SJSA1 (cell line): ENCODE measurements at regions not wholly inside any gene's neighbourhood (a gene's known extent, or its start where the extent isn't known, plus 50 kb on each side); places are given as distances from the start of the nearest gene placed in this dataset.
"Not testable (repeated sequence)": the region's sequence is repeated elsewhere in the genome, so short reads cannot be mapped to it uniquely, and the experiment has no call there.

Experiments
- DNase-seq, 2 experiments: peaks; one replicate each; pipeline ENCODE4 v3.0.0-alpha.2; 2015 to 2020; ENCODE audit warnings: low spot score in 2 of 2, low read depth in 1 of 2
- H3K27ac ChIP-seq: fragments of 250-450 bp; sonication (Bioruptor Pico); 2 replicates; pipeline ENCODE4 v1.5.1; 2020; ENCODE audit warnings: mild to moderate bottlenecking, moderate library complexity
- H3K27me3 ChIP-seq: fragments of 250-450 bp; sonication (Bioruptor Pico); replicated peaks from 2 replicates; pipeline ENCODE4 v1.5.1; 2020; ENCODE audit warnings: mild to moderate bottlenecking, moderate library complexity
- H3K36me3 ChIP-seq: fragments of 250-450 bp; sonication (Bioruptor Pico); 2 replicates; pipeline ENCODE4 v1.5.1; 2020; ENCODE audit warnings: mild to moderate bottlenecking
- H3K4me1 ChIP-seq: fragments of 250-450 bp; sonication (Bioruptor Pico); replicated peaks from 2 replicates; pipeline ENCODE4 v1.6.1; 2021; ENCODE audit warnings: mild to moderate bottlenecking
- H3K4me3 ChIP-seq: fragments of 250-450 bp; sonication (Bioruptor Pico); 2 replicates; pipeline ENCODE4 v1.5.1; 2020; ENCODE audit warnings: mild to moderate bottlenecking
- H3K9me3 ChIP-seq: fragments of 250-450 bp; sonication (Bioruptor Pico); replicated peaks from 2 replicates; pipeline ENCODE4 v1.5.1; 2020; ENCODE audit warnings: mild to moderate bottlenecking

- not testable (repeated sequence) for H3K27me3 ChIP-seq, H3K27ac ChIP-seq, H3K4me3 ChIP-seq, H3K9me3 ChIP-seq, H3K36me3 ChIP-seq, H3K4me1 ChIP-seq, DNase-seq
Observed at GRCh38 chr21:27860314-27860955, 893.5 kb upstream of the ADAMTS5 start.

GRCh38 chr21:27858053-27858825, 891.4 kb upstream of the ADAMTS5 start:
- H3K36me3 ChIP-seq, H3K9me3 ChIP-seq, H3K4me1 ChIP-seq, DNase-seq, H3K4me3 ChIP-seq, H3K27ac ChIP-seq, H3K27me3 ChIP-seq: not testable (repeated sequence)

- not testable (repeated sequence) for DNase-seq, H3K4me1 ChIP-seq, H3K36me3 ChIP-seq, H3K27me3 ChIP-seq, H3K9me3 ChIP-seq, H3K27ac ChIP-seq, H3K4me3 ChIP-seq
Observed at GRCh38 chr21:27856988-27857387, 890.1 kb upstream of the ADAMTS5 start.

- Histone ChIP-seq H3K27me3 (no peaks in the 10 kb centered on the region), H3K4me1 (no peaks in the 10 kb centered on the region), H3K4me3 (no peak overlapping the region), H3K27ac (no peak overlapping the region), H3K9me3 (no peaks in the 10 kb centered on the region), H3K36me3 (no peaks in the 10 kb centered on the region)
- DNase-seq = no peak
Observed at GRCh38 chr21:27841084-27841672, 874.3 kb upstream of the ADAMTS5 start.

- H3K4me1 ChIP-seq = no peaks in the 10 kb centered on the region
- no peaks in the 10 kb centered on the region for H3K9me3 ChIP-seq
- no peak for DNase-seq
- no peak overlapping the region for H3K27ac ChIP-seq
- H3K36me3 ChIP-seq = no peaks in the 10 kb centered on the region
- H3K4me3 ChIP-seq = no peak overlapping the region
- H3K27me3 ChIP-seq = no peaks in the 10 kb centered on the region
Observed at GRCh38 chr21:27840262-27840661, 873.4 kb upstream of the ADAMTS5 start.

GRCh38 chr21:27839512-27840115, 872.7 kb upstream of the ADAMTS5 start:
- no peak for DNase-seq
- Histone ChIP-seq H3K4me1 (no peaks in the 10 kb centered on the region), H3K9me3 (no peaks in the 10 kb centered on the region), H3K27ac (no peak overlapping the region), H3K27me3 (no peaks in the 10 kb centered on the region), H3K36me3 (no peaks in the 10 kb centered on the region), H3K4me3 (no peak overlapping the region)

GRCh38 chr21:27838573-27838972, 871.7 kb upstream of the ADAMTS5 start:
- Histone ChIP-seq H3K4me1 (no peaks in the 10 kb centered on the region), H3K27ac (no peak overlapping the region), H3K4me3 (no peak overlapping the region), H3K27me3 (no peaks in the 10 kb centered on the region), H3K36me3 (no peaks in the 10 kb centered on the region), H3K9me3 (no peaks in the 10 kb centered on the region)
- DNase-seq = no peak

- DNase-seq = no peak
- no peak overlapping the region for H3K27ac ChIP-seq
Observed at GRCh38 chr21:27837936-27838335, 871.0 kb upstream of the ADAMTS5 start.

GRCh38 chr21:27833298-27833697, 866.4 kb upstream of the ADAMTS5 start:
- Histone ChIP-seq H3K27ac (no peak overlapping the region), H3K4me3 (no peak overlapping the region), H3K27me3 (no peaks in the 10 kb centered on the region), H3K9me3 (no peaks in the 10 kb centered on the region), H3K4me1 (peaks cover 16% of the 10 kb centered on the region), H3K36me3 (no peaks in the 10 kb centered on the region)
- no peak for DNase-seq

More at GRCh38 chr21:27837936-27838335, 871.0 kb upstream of the ADAMTS5 start:
- Histone ChIP-seq H3K4me1 (no peaks in the 10 kb centered on the region; the same call in 1 of the 2 replicates), H3K27me3 (no peaks in the 10 kb centered on the region), H3K36me3 (no peaks in the 10 kb centered on the region), H3K9me3 (no peaks in the 10 kb centered on the region), H3K4me3 (no peak overlapping the region)

GRCh38 chr21:27831816-27832569, 865.1 kb upstream of the ADAMTS5 start:
- peaks cover 16% of the 10 kb centered on the region for H3K4me1 ChIP-seq
- peak in 1 of 2 experiments; percentile 66 for DNase-seq
- no peak overlapping the region for H3K4me3 ChIP-seq
- H3K27me3 ChIP-seq = no peaks in the 10 kb centered on the region
- H3K9me3 ChIP-seq = no peaks in the 10 kb centered on the region
- H3K27ac ChIP-seq = peak overlapping the region; percentile 67
- no peaks in the 10 kb centered on the region for H3K36me3 ChIP-seq

GRCh38 chr21:27831177-27831576, 864.3 kb upstream of the ADAMTS5 start:
- H3K9me3 ChIP-seq = no peaks in the 10 kb centered on the region
- H3K27me3 ChIP-seq = no peaks in the 10 kb centered on the region
- no peak overlapping the region for H3K27ac ChIP-seq
- no peak overlapping the region for H3K4me3 ChIP-seq
- peaks cover 16% of the 10 kb centered on the region for H3K4me1 ChIP-seq
- no peaks in the 10 kb centered on the region for H3K36me3 ChIP-seq
- no peak for DNase-seq

- no peak for DNase-seq
- Histone ChIP-seq H3K4me1 (peaks cover 16% of the 10 kb centered on the region), H3K27ac (no peak overlapping the region), H3K9me3 (no peaks in the 10 kb centered on the region), H3K4me3 (no peak overlapping the region), H3K36me3 (no peaks in the 10 kb centered on the region), H3K27me3 (no peaks in the 10 kb centered on the region)
Observed at GRCh38 chr21:27827972-27828371, 861.1 kb upstream of the ADAMTS5 start.

- H3K9me3 ChIP-seq = no peaks in the 10 kb centered on the region
Observed at GRCh38 chr21:27825035-27825434, 858.1 kb upstream of the ADAMTS5 start.

More at GRCh38 chr21:27825035-27825434, 858.1 kb upstream of the ADAMTS5 start:
- no peak for DNase-seq
- Histone ChIP-seq H3K27me3 (no peaks in the 10 kb centered on the region), H3K4me3 (no peak overlapping the region), H3K4me1 (no peaks in the 10 kb centered on the region), H3K27ac (no peak overlapping the region), H3K36me3 (no peaks in the 10 kb centered on the region)
